Mucosa of descending colon (tissue), 3 donors: ENCODE measurements at regions not wholly inside any gene's neighbourhood (a gene's known extent, or its start where the extent isn't known, plus 50 kb on each side); places are given as distances from the start of the nearest gene placed in this dataset.

Experiments used
- ATAC-seq: fragments of 200-7000 bp; cut with Tn5 transposase; one replicate; pipeline ENCODE4 v1.9.1; 2020; ENCODE audit warnings: mild to moderate bottlenecking, moderate library complexity
- DNase-seq, 3 donors: peaks; one replicate each; pipeline ENCODE4 v3.0.0-alpha.2; 2020
- H3K36me3 ChIP-seq: fragments of 200-600 bp; one replicate; pipeline ENCODE4 v1.8.0; 2021; ENCODE audit warnings: low read depth, mild to moderate bottlenecking
- H3K4me1 ChIP-seq: fragments of 200-600 bp; one replicate; pipeline ENCODE4 v1.8.0; 2021; ENCODE audit warnings: low read depth, mild to moderate bottlenecking
- H3K4me3 ChIP-seq: fragments of 200-600 bp; one replicate; pipeline ENCODE4 v1.8.0; 2021; ENCODE audit warnings: mild to moderate bottlenecking
- H3K9me3 ChIP-seq: fragments of 200-600 bp; one replicate; pipeline ENCODE4 v1.8.0; 2021; ENCODE audit warnings: mild to moderate bottlenecking
- intact Hi-C, 2 donors: fragments of 100-400 bp; cut with DNase I in 1 of 2; cut with micrococcal nuclease in 1 of 2; formaldehyde crosslinking; loops; one replicate each; pipeline versions ENCODE4 v1.11.0 to v1.11.1; 2022; cut with DNase I, micrococcal nuclease
- TF ChIP-seq, protein P1 (sequence below): fragments of 200-600 bp; IDR thresholded peaks from one replicate; pipeline ENCODE4 v1.8.0; 2022; ENCODE audit warnings: antibody characterized with exemption, mild to moderate bottlenecking
- donor health status: DM: no; HTN: no; CAD: no; lungs with moderate emphysema.
- donor health status: DM: no; HTN: no; CAD: no.
- donor health status: DM: no; HTN: yes; CAD: no.

DNA sequence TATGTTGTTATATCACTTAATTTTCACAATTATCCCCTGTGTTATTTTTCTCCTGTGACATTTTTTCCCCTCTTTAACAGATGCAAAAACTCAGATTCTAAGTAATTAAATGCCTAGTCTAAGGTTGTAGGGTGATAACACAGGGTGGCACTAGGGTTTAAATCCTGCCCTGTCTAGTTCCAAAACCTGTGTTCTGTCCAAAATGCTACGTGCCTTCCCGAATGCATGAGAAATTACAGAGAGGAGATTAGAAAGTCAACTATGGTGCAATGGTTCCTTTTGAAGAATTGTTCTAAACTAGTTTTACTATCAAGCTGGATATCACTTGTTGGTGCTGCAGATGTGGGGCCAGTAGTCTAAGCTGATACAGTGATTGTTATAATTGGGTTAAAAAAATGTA lies 108.0 kb downstream of the DIPK2A start:
- Histone ChIP-seq H3K4me1 (no peaks in the 10 kb centered on the region), H3K9me3 (no peaks in the 10 kb centered on the region), H3K36me3 (no peaks in the 10 kb centered on the region), H3K4me3 (no peak overlapping the region)
- ATAC-seq (no peak), DNase-seq (no peak)
- intact Hi-C loops, result no loop called here
- TF ChIP-seq, protein P1, sequence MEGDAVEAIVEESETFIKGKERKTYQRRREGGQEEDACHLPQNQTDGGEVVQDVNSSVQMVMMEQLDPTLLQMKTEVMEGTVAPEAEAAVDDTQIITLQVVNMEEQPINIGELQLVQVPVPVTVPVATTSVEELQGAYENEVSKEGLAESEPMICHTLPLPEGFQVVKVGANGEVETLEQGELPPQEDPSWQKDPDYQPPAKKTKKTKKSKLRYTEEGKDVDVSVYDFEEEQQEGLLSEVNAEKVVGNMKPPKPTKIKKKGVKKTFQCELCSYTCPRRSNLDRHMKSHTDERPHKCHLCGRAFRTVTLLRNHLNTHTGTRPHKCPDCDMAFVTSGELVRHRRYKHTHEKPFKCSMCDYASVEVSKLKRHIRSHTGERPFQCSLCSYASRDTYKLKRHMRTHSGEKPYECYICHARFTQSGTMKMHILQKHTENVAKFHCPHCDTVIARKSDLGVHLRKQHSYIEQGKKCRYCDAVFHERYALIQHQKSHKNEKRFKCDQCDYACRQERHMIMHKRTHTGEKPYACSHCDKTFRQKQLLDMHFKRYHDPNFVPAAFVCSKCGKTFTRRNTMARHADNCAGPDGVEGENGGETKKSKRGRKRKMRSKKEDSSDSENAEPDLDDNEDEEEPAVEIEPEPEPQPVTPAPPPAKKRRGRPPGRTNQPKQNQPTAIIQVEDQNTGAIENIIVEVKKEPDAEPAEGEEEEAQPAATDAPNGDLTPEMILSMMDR, result no peak

- Histone ChIP-seq H3K36me3 (no peaks in the 10 kb centered on the region), H3K9me3 (no peaks in the 10 kb centered on the region), H3K4me1 (no peaks in the 10 kb centered on the region), H3K4me3 (no peak overlapping the region)
- intact Hi-C loops, result no loop called here
- DNase-seq (no peak), ATAC-seq (no peak)
- TF ChIP-seq, protein P1, result no peak
Observed at GRCh38 chr3:144084929-144085328, 113.3 kb downstream of the DIPK2A start.

DNA sequence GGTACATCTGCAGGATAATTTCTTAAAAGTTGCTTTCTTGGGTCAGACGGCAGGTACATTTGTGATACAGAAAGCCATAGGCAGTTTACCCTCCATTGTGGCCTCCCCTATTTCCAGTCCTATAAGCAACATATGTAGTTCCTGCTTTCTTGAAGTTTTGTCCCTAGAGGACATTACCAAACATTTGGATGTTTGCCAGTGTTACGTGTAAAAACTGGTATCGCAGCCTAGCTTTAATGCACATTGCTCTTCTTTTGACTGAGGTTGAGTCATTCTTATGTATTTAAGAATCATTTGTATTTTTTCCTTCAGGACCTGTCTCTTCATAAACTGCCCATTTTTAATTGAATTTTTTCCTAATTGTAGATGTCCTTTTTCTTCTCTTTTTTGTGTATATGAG lies 114.3 kb downstream of the DIPK2A start:
- H3K9me3 ChIP-seq, result no peaks in the 10 kb centered on the region
- ATAC-seq, result no peak
- H3K36me3 ChIP-seq, result no peaks in the 10 kb centered on the region
- H3K4me3 ChIP-seq, result no peak overlapping the region
- DNase-seq, result no peak
- no peaks in the 10 kb centered on the region for H3K4me1 ChIP-seq
- intact Hi-C loops, result no loop called here
- TF ChIP-seq, protein P1, result no peak

- intact Hi-C loops, result no loop called here
Observed at GRCh38 chr3:144096016-144096415, 124.4 kb downstream of the DIPK2A start.

GRCh38 chr3:144097163-144097562 lies 125.5 kb downstream of the DIPK2A start:
- no peak for DNase-seq
- Histone ChIP-seq H3K4me1 (no peaks in the 10 kb centered on the region), H3K4me3 (no peak overlapping the region), H3K36me3 (no peaks in the 10 kb centered on the region), H3K9me3 (peaks cover 7% of the 10 kb centered on the region)
- TF ChIP-seq, protein P1, result no peak
- intact Hi-C loops, result no loop called here
- ATAC-seq, result no peak

More at GRCh38 chr3:144096016-144096415, 124.4 kb downstream of the DIPK2A start:
- TF ChIP-seq, protein P1, result no peak
- ATAC-seq, result no peak
- H3K4me1 ChIP-seq, result no peaks in the 10 kb centered on the region
- H3K9me3 ChIP-seq, result peaks cover 7% of the 10 kb centered on the region
- no peak overlapping the region for H3K4me3 ChIP-seq
- H3K36me3 ChIP-seq, result no peaks in the 10 kb centered on the region
- DNase-seq, result no peak

GRCh38 chr3:144098691-144099090 lies 127.1 kb downstream of the DIPK2A start:
- Histone ChIP-seq H3K9me3 (peaks cover 7% of the 10 kb centered on the region), H3K4me1 (no peaks in the 10 kb centered on the region), H3K36me3 (no peaks in the 10 kb centered on the region), H3K4me3 (no peak overlapping the region)
- TF ChIP-seq, protein P1, result no peak
- intact Hi-C loops, result no loop called here
- ATAC-seq (no peak), DNase-seq (no peak)
